Uterus (tissue), 3 donors: ENCODE measurements at regions not wholly inside any gene's neighbourhood (a gene's known extent, or its start where the extent isn't known, plus 50 kb on each side); places are given as distances from the start of the nearest gene placed in this dataset.
"Not testable (repeated sequence)": the region's sequence is repeated elsewhere in the genome, so short reads cannot be mapped to it uniquely, and the experiment has no call there.

ENCODE experiments used
- DNase-seq, 2 donors: peaks; one replicate each; pipeline ENCODE4 v3.0.0-alpha.2; 2019 to 2020
- H3K27ac ChIP-seq, 2 donors: fragments of 200-600 bp; sonication (generic); 1 replicate in 1 of 2; 2 replicates in 1 of 2; pipeline ENCODE4 v1.5.1; 2016 to 2018
- H3K27me3 ChIP-seq, 2 donors: fragments of 200-600 bp; sonication (generic); one replicate each; pipeline ENCODE4 v1.5.1; 2018 to 2019; ENCODE audit warnings: control low read depth in 1 of 2
- H3K36me3 ChIP-seq, 2 donors: fragments of 200-600 bp; sonication (generic); one replicate each; pipeline ENCODE4 v1.5.1; 2019; ENCODE audit warnings: control low read depth in 1 of 2
- H3K4me1 ChIP-seq, 2 donors: fragments of 200-600 bp; sonication (generic); one replicate each; pipeline ENCODE4 v1.5.1; 2018 to 2019; ENCODE audit warnings: control low read depth in 1 of 2
- H3K4me3 ChIP-seq, 2 donors: fragments of 200-600 bp; sonication (generic); 1 replicate in 1 of 2; 2 replicates in 1 of 2; pipeline ENCODE4 v1.5.1; 2018 to 2019; ENCODE audit warnings: mild to moderate bottlenecking in 1 of 2
- H3K9me3 ChIP-seq, 2 donors: fragments of 200-600 bp; sonication (generic); one replicate each; pipeline ENCODE4 v1.5.1; 2019; ENCODE audit warnings: control low read depth in 1 of 2
- POLR2A ChIP-seq, 2 donors: fragments of 450-650 bp; IDR thresholded peaks; one replicate each; pipeline ENCODE4 v1.6.1; 2016; ENCODE audit warnings: antibody characterized with exemption in 2 of 2, mild to moderate bottlenecking in 1 of 2, moderate library complexity in 1 of 2
- intact Hi-C: fragments of 100-400 bp; cut with DNase I; formaldehyde crosslinking; loops from one replicate; pipeline ENCODE4 v1.15.1; 2023; ENCODE audit warnings: low total_unique reads
- TF ChIP-seq, protein P1 (sequence below), 4 experiments: fragments of 200-600 bp in 2 of 4; fragments of 450-650 bp in 2 of 4; sonication (generic) in 2 of 4; IDR thresholded peaks; one replicate each; pipeline ENCODE4 v1.5.1; 2016 to 2019; ENCODE audit warnings: antibody characterized with exemption in 4 of 4, mild to moderate bottlenecking in 2 of 4, moderate library complexity in 1 of 4
- donor health status: DM: yes; HTN: yes; CAD: no.

- Histone ChIP-seq H3K27ac (no peak overlapping the region), H3K4me1 (no peaks in the 10 kb centered on the region), H3K4me3 (no peak overlapping the region), H3K36me3 (no peaks in the 10 kb centered on the region), H3K27me3 (no peaks in the 10 kb centered on the region), H3K9me3 (no peaks in the 10 kb centered on the region)
- no peak for TF ChIP-seq POLR2A (IDR thresholded peaks at IDR 0.05)
- TF ChIP-seq, protein P1, sequence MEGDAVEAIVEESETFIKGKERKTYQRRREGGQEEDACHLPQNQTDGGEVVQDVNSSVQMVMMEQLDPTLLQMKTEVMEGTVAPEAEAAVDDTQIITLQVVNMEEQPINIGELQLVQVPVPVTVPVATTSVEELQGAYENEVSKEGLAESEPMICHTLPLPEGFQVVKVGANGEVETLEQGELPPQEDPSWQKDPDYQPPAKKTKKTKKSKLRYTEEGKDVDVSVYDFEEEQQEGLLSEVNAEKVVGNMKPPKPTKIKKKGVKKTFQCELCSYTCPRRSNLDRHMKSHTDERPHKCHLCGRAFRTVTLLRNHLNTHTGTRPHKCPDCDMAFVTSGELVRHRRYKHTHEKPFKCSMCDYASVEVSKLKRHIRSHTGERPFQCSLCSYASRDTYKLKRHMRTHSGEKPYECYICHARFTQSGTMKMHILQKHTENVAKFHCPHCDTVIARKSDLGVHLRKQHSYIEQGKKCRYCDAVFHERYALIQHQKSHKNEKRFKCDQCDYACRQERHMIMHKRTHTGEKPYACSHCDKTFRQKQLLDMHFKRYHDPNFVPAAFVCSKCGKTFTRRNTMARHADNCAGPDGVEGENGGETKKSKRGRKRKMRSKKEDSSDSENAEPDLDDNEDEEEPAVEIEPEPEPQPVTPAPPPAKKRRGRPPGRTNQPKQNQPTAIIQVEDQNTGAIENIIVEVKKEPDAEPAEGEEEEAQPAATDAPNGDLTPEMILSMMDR (IDR thresholded peaks at IDR 0.05), result no peak
- no peak for DNase-seq
- intact Hi-C loops, result no loop called here
Measured at GRCh38 chr6:19715167-19715551, 122.0 kb upstream of the ID4 start.

- Histone ChIP-seq H3K27ac (no peak overlapping the region), H3K4me1 (no peaks in the 10 kb centered on the region), H3K4me3 (no peak overlapping the region), H3K36me3 (no peaks in the 10 kb centered on the region), H3K27me3 (no peaks in the 10 kb centered on the region), H3K9me3 (no peaks in the 10 kb centered on the region)
- TF ChIP-seq POLR2A (IDR thresholded peaks at IDR 0.05), result no peak
- TF ChIP-seq, protein P1 (IDR thresholded peaks at IDR 0.05), result no peak
- DNase-seq, result no peak
- intact Hi-C loops, result no loop called here
Measured at GRCh38 chr6:19719691-19720128, 117.5 kb upstream of the ID4 start.

DNA sequence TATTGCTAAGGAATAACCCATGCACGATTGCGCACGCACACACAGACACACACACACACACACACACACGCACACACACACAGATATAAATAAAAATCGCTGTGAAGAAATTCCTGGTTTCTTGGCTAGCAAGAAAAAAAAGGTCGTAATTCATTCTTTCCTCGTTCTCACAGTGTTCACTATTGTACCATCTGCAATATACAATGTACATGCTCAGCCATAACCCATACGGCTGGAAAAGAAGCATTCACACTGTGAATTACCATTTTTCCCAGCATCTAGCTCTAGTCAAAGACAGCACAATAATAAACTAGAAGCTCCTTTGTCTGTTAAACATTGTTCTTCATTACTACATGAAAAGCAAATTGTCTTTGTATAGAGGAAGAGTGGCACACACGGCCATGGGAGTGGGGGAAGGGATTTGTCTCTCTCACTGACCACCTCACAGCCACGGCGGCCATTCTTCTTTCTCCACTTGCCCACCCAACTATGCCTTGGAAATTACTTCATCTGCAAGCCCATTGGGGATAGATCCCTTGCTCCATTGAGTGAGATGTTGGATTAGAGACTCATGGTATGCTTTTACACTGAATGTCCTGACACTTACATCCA is 115.3 kb upstream of the ID4 start:
- TF ChIP-seq, protein P1 (IDR thresholded peaks at IDR 0.05), result no peak
- no peak for TF ChIP-seq POLR2A (IDR thresholded peaks at IDR 0.05)
- no peaks in the 10 kb centered on the region for H3K4me1 ChIP-seq

GRCh38 chr6:19722999-19723398 is 114.2 kb upstream of the ID4 start:
- no peaks in the 10 kb centered on the region for H3K36me3 ChIP-seq
- no peaks in the 10 kb centered on the region for H3K27me3 ChIP-seq
- peak overlapping the region; percentile 34 to 43 for H3K27ac ChIP-seq
- no peak overlapping the region for H3K4me3 ChIP-seq
- no peaks in the 10 kb centered on the region for H3K9me3 ChIP-seq
- intact Hi-C loops, result no loop called here
- H3K4me1 ChIP-seq, result no peaks in the 10 kb centered on the region
- TF ChIP-seq, protein P1 (IDR thresholded peaks at IDR 0.05), result no peak
- no peak for TF ChIP-seq POLR2A (IDR thresholded peaks at IDR 0.05)
- DNase-seq, result no peak

More for the DNA sequence above, 115.3 kb upstream of the ID4 start:
- Histone ChIP-seq H3K27me3 (no peaks in the 10 kb centered on the region), H3K4me3 (no peak overlapping the region), H3K27ac (no peak overlapping the region), H3K9me3 (no peaks in the 10 kb centered on the region), H3K36me3 (no peaks in the 10 kb centered on the region)
- intact Hi-C loops, result no loop called here
- no peak for DNase-seq

DNA sequence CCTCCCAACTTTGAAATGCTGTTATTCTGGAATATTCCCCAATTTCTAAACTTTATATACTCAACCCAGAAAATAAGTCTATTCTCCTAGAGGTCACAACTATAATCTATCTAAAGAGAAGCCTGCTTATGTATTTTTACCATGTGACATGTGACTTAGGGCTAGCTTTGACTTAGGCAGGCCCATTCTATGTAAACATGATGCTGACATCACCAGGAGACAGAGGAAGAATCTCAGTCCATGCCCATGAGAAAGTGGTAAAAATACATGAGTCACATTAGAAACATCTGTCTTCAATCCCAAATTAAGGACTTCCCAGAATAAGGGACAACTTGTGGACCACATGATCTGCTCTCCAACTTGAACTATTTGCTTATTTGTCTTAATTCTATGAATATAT is 113.6 kb upstream of the ID4 start:
- no peak for TF ChIP-seq POLR2A (IDR thresholded peaks at IDR 0.05)
- Histone ChIP-seq H3K36me3 (no peaks in the 10 kb centered on the region), H3K9me3 (no peaks in the 10 kb centered on the region), H3K4me3 (no peak overlapping the region), H3K4me1 (no peaks in the 10 kb centered on the region), H3K27me3 (no peaks in the 10 kb centered on the region), H3K27ac (peak overlapping the region; percentile 7 to 43)
- DNase-seq, result no peak
- intact Hi-C loops, result no loop called here

DNA sequence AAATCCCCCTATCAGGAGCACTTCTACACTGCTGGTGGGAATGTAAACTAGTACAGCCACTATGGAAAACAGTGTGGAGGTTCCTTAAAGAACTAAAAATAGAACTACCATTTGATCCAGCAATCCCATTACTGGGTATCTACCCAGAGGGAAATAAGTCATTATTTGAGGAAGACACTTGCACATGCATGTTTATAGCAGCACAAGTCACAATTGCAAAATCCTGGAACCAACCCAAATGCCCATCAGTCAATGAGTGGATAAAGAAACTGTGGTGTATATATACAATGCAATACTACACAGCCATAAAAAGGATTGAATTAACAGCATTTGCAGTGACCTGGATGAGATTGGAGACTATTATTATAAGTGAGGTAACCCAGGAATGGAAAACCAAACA is 111.7 kb upstream of the ID4 start:
- DNase-seq, H3K4me3 ChIP-seq, H3K27me3 ChIP-seq, H3K4me1 ChIP-seq, H3K27ac ChIP-seq, H3K9me3 ChIP-seq, intact Hi-C loops, H3K36me3 ChIP-seq: not testable (repeated sequence)
